ENCODE measurements at regions not wholly inside any gene's neighbourhood (a gene's known extent, or its start where the extent isn't known, plus 50 kb on each side); places are given as distances from the start of the nearest gene placed in this dataset.
"Not testable (repeated sequence)": the region's sequence is repeated elsewhere in the genome, so short reads cannot be mapped to it uniquely, and the experiment has no call there.

GRCh38 chr16:51261919-51262318 lies 110.8 kb upstream of the SALL1 start:
- no peak for DNase-seq (ENCODE audit: low read depth in 2 of 2)

- DNase-seq (ENCODE audit: low read depth in 2 of 2) = no peak
These were observed 104.4 kb upstream of the SALL1 start for GRCh38 chr16:51255349-51255972.

- DNase-seq (ENCODE audit: low read depth in 2 of 2) = not testable (repeated sequence)
These were observed 103.3 kb upstream of the SALL1 start for GRCh38 chr16:51254390-51254789.

GRCh38 chr16:51248217-51248616 lies 97.1 kb upstream of the SALL1 start:
- no peak for DNase-seq (ENCODE audit: low read depth in 2 of 2)

GRCh38 chr16:51245658-51245995 lies 94.6 kb upstream of the SALL1 start:
- no peak for DNase-seq (ENCODE audit: low read depth in 2 of 2)

- no peak for DNase-seq (ENCODE audit: low read depth in 2 of 2)
These were observed 94.0 kb upstream of the SALL1 start for GRCh38 chr16:51244887-51245657.

GRCh38 chr16:51243936-51244436 lies 92.9 kb upstream of the SALL1 start:
- DNase-seq (ENCODE audit: low read depth in 2 of 2) = no peak

GRCh38 chr16:51242296-51242994 lies 91.4 kb upstream of the SALL1 start:
- no peak for DNase-seq (ENCODE audit: low read depth in 2 of 2)

GRCh38 chr16:51239196-51239595 lies 88.1 kb upstream of the SALL1 start:
- no peak for DNase-seq (ENCODE audit: low read depth in 2 of 2)

GRCh38 chr16:51237861-51238378 lies 86.8 kb upstream of the SALL1 start:
- DNase-seq (ENCODE audit: low read depth in 2 of 2) = no peak

GRCh38 chr16:51237207-51237606 lies 86.1 kb upstream of the SALL1 start:
- DNase-seq (ENCODE audit: low read depth in 2 of 2) = no peak

- no peak for DNase-seq (ENCODE audit: low read depth in 2 of 2)
These were observed 85.5 kb upstream of the SALL1 start for GRCh38 chr16:51236583-51236982.

- no peak for DNase-seq (ENCODE audit: low read depth in 2 of 2)
These were observed 80.6 kb upstream of the SALL1 start for GRCh38 chr16:51231702-51232101.

- not testable (repeated sequence) for DNase-seq (ENCODE audit: low read depth in 2 of 2)
These were observed 79.0 kb upstream of the SALL1 start for GRCh38 chr16:51230035-51230434.

- DNase-seq (ENCODE audit: low read depth in 2 of 2) = no peak
These were observed 77.1 kb upstream of the SALL1 start for GRCh38 chr16:51228097-51228659.

- DNase-seq (ENCODE audit: low read depth in 2 of 2) = no peak
These were observed 74.8 kb upstream of the SALL1 start for GRCh38 chr16:51225878-51226277.

- DNase-seq (ENCODE audit: low read depth in 2 of 2) = no peak
These were observed 73.2 kb upstream of the SALL1 start for GRCh38 chr16:51224317-51224716.

- no peak for DNase-seq (ENCODE audit: low read depth in 2 of 2)
These were observed 70.9 kb upstream of the SALL1 start for GRCh38 chr16:51222016-51222415.

- no peak for DNase-seq (ENCODE audit: low read depth in 2 of 2)
These were observed 60.1 kb upstream of the SALL1 start for GRCh38 chr16:51211148-51211547.

GRCh38 chr16:51210087-51210486 lies 59.0 kb upstream of the SALL1 start:
- DNase-seq (ENCODE audit: low read depth in 2 of 2) = no peak

GRCh38 chr16:51201604-51202003 lies 50.5 kb upstream of the SALL1 start:
- DNase-seq (ENCODE audit: low read depth in 2 of 2) = no peak
